Parathyroid adenoma (tissue), 2 donors: ENCODE measurements at regions not wholly inside any gene's neighbourhood (a gene's known extent, or its start where the extent isn't known, plus 50 kb on each side); places are given as distances from the start of the nearest gene placed in this dataset.

ENCODE experiments used
- H2AFZ ChIP-seq: fragments of 300-600 bp; sonication (generic); one replicate; pipeline ENCODE4 v1.7.0; 2017; ENCODE audit warnings: antibody characterized with exemption, mild to moderate bottlenecking
- H3K27ac ChIP-seq: fragments of 300-600 bp; sonication (generic); one replicate; pipeline ENCODE4 v1.7.0; 2017
- H3K27me3 ChIP-seq: fragments of 300-600 bp; sonication (generic); one replicate; pipeline ENCODE4 v1.7.0; 2017; ENCODE audit warnings: low read length; ENCODE audit not compliant: control insufficient read depth, insufficient read depth
- H3K36me3 ChIP-seq: fragments of 300-600 bp; sonication (generic); one replicate; pipeline ENCODE4 v1.7.0; 2017; ENCODE audit warnings: low read length; ENCODE audit not compliant: control insufficient read depth, insufficient read depth
- H3K4me1 ChIP-seq: fragments of 300-600 bp; sonication (generic); one replicate; pipeline ENCODE4 v1.7.0; 2017; ENCODE audit warnings: control low read depth
- H3K4me2 ChIP-seq: fragments of 300-600 bp; sonication (generic); one replicate; pipeline ENCODE4 v1.7.0; 2017; ENCODE audit warnings: low read length
- H3K4me3 ChIP-seq: fragments of 300-600 bp; sonication (generic); one replicate; pipeline ENCODE4 v1.7.0; 2017; ENCODE audit warnings: low read depth, low read length
- H3K79me2 ChIP-seq: fragments of 300-600 bp; sonication (generic); one replicate; pipeline ENCODE4 v1.7.0; 2017; ENCODE audit warnings: control low read depth
- H3K9ac ChIP-seq: fragments of 300-600 bp; sonication (generic); one replicate; pipeline ENCODE4 v1.7.0; 2017; ENCODE audit warnings: mild to moderate bottlenecking
- H3K9me3 ChIP-seq: fragments of 300-600 bp; sonication (generic); one replicate; pipeline ENCODE4 v1.7.0; 2017; ENCODE audit warnings: low read length; ENCODE audit not compliant: control insufficient read depth
- CTCF ChIP-seq: fragments of 300-600 bp; sonication (generic); IDR thresholded peaks from one replicate; pipeline ENCODE4 v1.7.0; 2017; ENCODE audit warnings: antibody characterized with exemption, mild to moderate bottlenecking
- donor health status: primary hyperparathyroidism.

GRCh38 chr21:35625576-35625975, 434.8 kb downstream of the SETD4 start:
- no peaks in the 10 kb centered on the region for H3K4me1 ChIP-seq
- no peaks in the 10 kb centered on the region for H3K36me3 ChIP-seq
- H2AFZ ChIP-seq, result no peak overlapping the region
- no peaks in the 10 kb centered on the region for H3K9me3 ChIP-seq
- H3K4me3 ChIP-seq, result no peak overlapping the region
- no peak overlapping the region for H3K27ac ChIP-seq
- no peaks in the 10 kb centered on the region for H3K27me3 ChIP-seq
- no peak overlapping the region for H3K9ac ChIP-seq
- H3K4me2 ChIP-seq, result no peak overlapping the region
- no peaks in the 10 kb centered on the region for H3K79me2 ChIP-seq
- no peak for TF ChIP-seq CTCF

- Histone ChIP-seq H2AFZ (no peak overlapping the region), H3K27me3 (no peaks in the 10 kb centered on the region), H3K4me3 (no peak overlapping the region), H3K4me1 (no peaks in the 10 kb centered on the region), H3K4me2 (no peak overlapping the region), H3K36me3 (no peaks in the 10 kb centered on the region), H3K9me3 (no peaks in the 10 kb centered on the region), H3K27ac (no peak overlapping the region), H3K9ac (no peak overlapping the region), H3K79me2 (no peaks in the 10 kb centered on the region)
- no peak for TF ChIP-seq CTCF
These were observed 435.4 kb downstream of the SETD4 start for GRCh38 chr21:35624901-35625300.

GRCh38 chr21:35622612-35623011, 437.7 kb downstream of the SETD4 start:
- Histone ChIP-seq H3K4me3 (no peak overlapping the region), H3K4me1 (no peaks in the 10 kb centered on the region), H3K9me3 (no peaks in the 10 kb centered on the region), H3K27me3 (no peaks in the 10 kb centered on the region), H3K27ac (no peak overlapping the region), H2AFZ (no peak overlapping the region), H3K4me2 (no peak overlapping the region), H3K79me2 (no peaks in the 10 kb centered on the region), H3K9ac (no peak overlapping the region), H3K36me3 (no peaks in the 10 kb centered on the region)
- no peak for TF ChIP-seq CTCF

GRCh38 chr21:35619184-35619583, 441.1 kb downstream of the SETD4 start:
- no peaks in the 10 kb centered on the region for H3K79me2 ChIP-seq
- no peaks in the 10 kb centered on the region for H3K36me3 ChIP-seq
- H3K27me3 ChIP-seq, result no peaks in the 10 kb centered on the region
- no peak overlapping the region for H3K4me3 ChIP-seq
- H3K9ac ChIP-seq, result no peak overlapping the region
- no peak for TF ChIP-seq CTCF
- no peaks in the 10 kb centered on the region for H3K9me3 ChIP-seq
- H2AFZ ChIP-seq, result no peak overlapping the region
- no peaks in the 10 kb centered on the region for H3K4me1 ChIP-seq
- no peak overlapping the region for H3K27ac ChIP-seq
- no peak overlapping the region for H3K4me2 ChIP-seq

- TF ChIP-seq CTCF, result no peak
- Histone ChIP-seq H3K4me1 (no peaks in the 10 kb centered on the region), H3K9me3 (no peaks in the 10 kb centered on the region), H3K4me2 (no peak overlapping the region), H3K36me3 (no peaks in the 10 kb centered on the region), H2AFZ (no peak overlapping the region), H3K79me2 (no peaks in the 10 kb centered on the region), H3K9ac (no peak overlapping the region), H3K27ac (no peak overlapping the region), H3K27me3 (no peaks in the 10 kb centered on the region), H3K4me3 (no peak overlapping the region)
These were observed 442.8 kb downstream of the SETD4 start for GRCh38 chr21:35617491-35617890.
